ENCODE measurements at regions not wholly inside any gene's neighbourhood (a gene's known extent, or its start where the extent isn't known, plus 50 kb on each side); places are given as distances from the start of the nearest gene placed in this dataset.

DNA sequence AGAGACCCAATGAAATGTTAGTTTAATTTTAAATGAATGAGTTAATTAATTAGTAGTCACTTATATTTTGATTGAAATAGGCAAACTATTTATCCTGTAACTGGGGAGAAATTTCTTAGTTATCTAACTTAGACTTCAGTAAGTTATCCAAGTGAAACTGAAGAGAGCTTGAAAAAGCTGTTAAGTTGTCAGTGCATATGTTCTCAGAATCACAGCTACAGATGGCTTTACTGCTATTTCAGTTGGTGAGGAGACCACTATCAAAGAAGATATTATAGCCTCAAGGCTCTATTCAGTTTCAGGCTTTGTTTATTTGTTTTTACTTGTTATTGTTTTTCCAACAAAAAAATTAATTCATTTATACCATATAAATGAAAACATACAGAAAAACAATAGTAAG is 404.1 kb downstream of the C6orf118 start:
- TF ChIP-seq POLR2AphosphoS5 (IDR thresholded peaks at IDR 0.05; ENCODE audit: low read depth, low read length) (no peak), SIN3A (IDR thresholded peaks at IDR 0.05; ENCODE audit: borderline replicate concordance, insufficient read depth, low read length) (no peak), TAF1 (IDR thresholded peaks at IDR 0.05; ENCODE audit: borderline replicate concordance, insufficient read depth, low read length) (no peak), FOXP2 (optimal IDR thresholded peaks at IDR 0.05; ENCODE audit: borderline replicate concordance, extremely low read depth, extremely low read length, insufficient read depth) (no peak)
- TF ChIP-seq, protein P1, sequence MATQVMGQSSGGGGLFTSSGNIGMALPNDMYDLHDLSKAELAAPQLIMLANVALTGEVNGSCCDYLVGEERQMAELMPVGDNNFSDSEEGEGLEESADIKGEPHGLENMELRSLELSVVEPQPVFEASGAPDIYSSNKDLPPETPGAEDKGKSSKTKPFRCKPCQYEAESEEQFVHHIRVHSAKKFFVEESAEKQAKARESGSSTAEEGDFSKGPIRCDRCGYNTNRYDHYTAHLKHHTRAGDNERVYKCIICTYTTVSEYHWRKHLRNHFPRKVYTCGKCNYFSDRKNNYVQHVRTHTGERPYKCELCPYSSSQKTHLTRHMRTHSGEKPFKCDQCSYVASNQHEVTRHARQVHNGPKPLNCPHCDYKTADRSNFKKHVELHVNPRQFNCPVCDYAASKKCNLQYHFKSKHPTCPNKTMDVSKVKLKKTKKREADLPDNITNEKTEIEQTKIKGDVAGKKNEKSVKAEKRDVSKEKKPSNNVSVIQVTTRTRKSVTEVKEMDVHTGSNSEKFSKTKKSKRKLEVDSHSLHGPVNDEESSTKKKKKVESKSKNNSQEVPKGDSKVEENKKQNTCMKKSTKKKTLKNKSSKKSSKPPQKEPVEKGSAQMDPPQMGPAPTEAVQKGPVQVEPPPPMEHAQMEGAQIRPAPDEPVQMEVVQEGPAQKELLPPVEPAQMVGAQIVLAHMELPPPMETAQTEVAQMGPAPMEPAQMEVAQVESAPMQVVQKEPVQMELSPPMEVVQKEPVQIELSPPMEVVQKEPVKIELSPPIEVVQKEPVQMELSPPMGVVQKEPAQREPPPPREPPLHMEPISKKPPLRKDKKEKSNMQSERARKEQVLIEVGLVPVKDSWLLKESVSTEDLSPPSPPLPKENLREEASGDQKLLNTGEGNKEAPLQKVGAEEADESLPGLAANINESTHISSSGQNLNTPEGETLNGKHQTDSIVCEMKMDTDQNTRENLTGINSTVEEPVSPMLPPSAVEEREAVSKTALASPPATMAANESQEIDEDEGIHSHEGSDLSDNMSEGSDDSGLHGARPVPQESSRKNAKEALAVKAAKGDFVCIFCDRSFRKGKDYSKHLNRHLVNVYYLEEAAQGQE (IDR thresholded peaks at IDR 0.05; ENCODE audit: insufficient read depth in 1 of 2, low read depth in 2 of 2, low read length in 2 of 2): no peak

DNA sequence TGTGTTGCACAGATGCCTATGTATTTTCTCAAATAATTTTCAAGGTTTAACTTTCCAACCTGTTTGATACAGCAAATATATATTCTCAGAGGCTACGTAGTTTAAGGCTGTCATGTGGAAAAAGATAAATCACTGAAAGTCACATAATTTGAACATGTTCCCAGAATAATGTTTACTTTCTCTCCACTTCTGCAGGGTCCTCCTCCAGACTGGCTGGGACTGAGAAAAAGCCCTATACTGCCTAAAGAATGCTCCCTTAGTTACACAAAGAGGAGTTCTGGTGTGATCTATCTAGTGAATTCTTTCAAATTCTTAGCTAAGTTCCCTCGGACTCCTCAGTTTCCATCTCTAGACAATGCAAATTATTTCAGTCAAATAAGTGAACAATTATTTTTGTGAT is 411.0 kb downstream of the C6orf118 start:
- no peak for TF ChIP-seq TAF1 (IDR thresholded peaks at IDR 0.05; ENCODE audit: borderline replicate concordance, insufficient read depth, low read length)
- no peak for TF ChIP-seq POLR2AphosphoS5 (IDR thresholded peaks at IDR 0.05; ENCODE audit: low read depth, low read length)
- TF ChIP-seq, protein P1 (IDR thresholded peaks at IDR 0.05; ENCODE audit: insufficient read depth in 1 of 2, low read depth in 2 of 2, low read length in 2 of 2): no peak
- TF ChIP-seq FOXP2 (optimal IDR thresholded peaks at IDR 0.05; ENCODE audit: borderline replicate concordance, extremely low read depth, extremely low read length, insufficient read depth): no peak

DNA sequence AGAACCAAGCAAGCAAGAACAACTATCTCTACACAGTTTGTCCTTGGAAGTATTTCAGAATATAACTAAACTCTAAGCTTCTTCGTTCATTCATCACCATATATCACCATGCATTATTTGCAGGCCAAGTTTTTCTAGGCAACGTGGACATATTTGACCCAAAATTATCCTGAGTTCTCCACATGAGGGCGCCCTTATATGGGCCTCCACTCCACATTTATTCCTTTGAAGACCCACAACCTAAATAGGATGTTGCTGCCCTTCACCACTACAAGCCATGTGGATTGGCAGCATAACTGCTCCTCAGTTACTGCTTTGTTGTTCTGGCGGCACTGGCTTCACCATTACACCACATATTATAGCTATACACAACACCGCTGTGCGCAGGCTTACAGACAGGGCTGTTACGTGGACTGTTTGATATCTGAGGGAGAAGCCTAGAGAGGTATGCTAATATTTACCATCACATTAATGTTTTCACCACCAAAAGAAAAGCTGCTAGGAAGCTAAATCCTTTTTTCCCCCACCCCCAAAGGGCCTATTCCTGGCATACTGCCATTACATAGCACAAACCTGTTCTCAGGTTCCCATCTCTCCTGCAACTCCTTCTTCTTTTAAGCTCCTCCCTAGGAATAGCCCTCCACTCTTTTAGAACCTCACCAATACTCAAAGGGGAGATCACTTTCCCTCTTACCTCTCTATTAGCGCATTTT is 411.7 kb downstream of the C6orf118 start:
- TF ChIP-seq SIN3A (IDR thresholded peaks at IDR 0.05; ENCODE audit: borderline replicate concordance, insufficient read depth, low read length) (no peak), POLR2AphosphoS5 (IDR thresholded peaks at IDR 0.05; ENCODE audit: low read depth, low read length) (no peak), FOXP2 (optimal IDR thresholded peaks at IDR 0.05; ENCODE audit: borderline replicate concordance, extremely low read depth, extremely low read length, insufficient read depth) (no peak), TAF1 (IDR thresholded peaks at IDR 0.05; ENCODE audit: borderline replicate concordance, insufficient read depth, low read length) (no peak)
- TF ChIP-seq, protein P1 (IDR thresholded peaks at IDR 0.05; ENCODE audit: insufficient read depth in 1 of 2, low read depth in 2 of 2, low read length in 2 of 2): no peak

DNA sequence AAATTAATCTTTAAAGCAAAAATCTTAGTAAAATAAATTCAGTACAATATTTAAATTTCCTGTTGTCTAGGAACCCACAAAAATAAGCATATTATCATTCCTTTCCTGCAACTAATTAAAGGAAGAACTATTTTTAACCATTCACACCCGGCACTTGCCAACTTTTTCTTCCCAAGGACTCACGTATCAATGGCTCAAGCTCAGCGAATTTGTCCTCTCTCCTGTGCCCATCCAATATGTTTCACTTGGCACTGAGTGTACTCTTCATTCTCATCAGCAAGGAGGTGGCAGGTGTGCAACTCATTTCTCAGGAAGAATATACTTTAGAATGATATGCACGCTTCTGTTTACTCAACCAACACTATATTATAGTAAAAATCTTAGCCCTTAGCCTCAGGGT is 419.4 kb downstream of the C6orf118 start:
- TF ChIP-seq, protein P1 (IDR thresholded peaks at IDR 0.05; ENCODE audit: insufficient read depth in 1 of 2, low read depth in 2 of 2, low read length in 2 of 2): no peak
- TF ChIP-seq SIN3A (IDR thresholded peaks at IDR 0.05; ENCODE audit: borderline replicate concordance, insufficient read depth, low read length): no peak
- TF ChIP-seq TAF1 (IDR thresholded peaks at IDR 0.05; ENCODE audit: borderline replicate concordance, insufficient read depth, low read length): no peak
- no peak for TF ChIP-seq FOXP2 (optimal IDR thresholded peaks at IDR 0.05; ENCODE audit: borderline replicate concordance, extremely low read depth, extremely low read length, insufficient read depth)
- TF ChIP-seq POLR2AphosphoS5 (IDR thresholded peaks at IDR 0.05; ENCODE audit: low read depth, low read length): no peak
